Colonic mucosa (tissue), 4 donors: ENCODE measurements at regions not wholly inside any gene's neighbourhood (a gene's known extent, or its start where the extent isn't known, plus 50 kb on each side); places are given as distances from the start of the nearest gene placed in this dataset.

Experiments
- DNase-seq: peaks from one replicate; pipeline ENCODE4 v3.0.0-alpha.2; 2020
- H3K27ac ChIP-seq: fragments of 200-600 bp; one replicate; pipeline ENCODE4 v1.8.0; 2021
- H3K27me3 ChIP-seq: fragments of 200-600 bp; one replicate; pipeline ENCODE4 v1.8.0; 2021
- H3K36me3 ChIP-seq: fragments of 200-600 bp; one replicate; pipeline ENCODE4 v1.8.0; 2021
- H3K4me1 ChIP-seq: fragments of 200-600 bp; one replicate; pipeline ENCODE4 v1.8.0; 2021; ENCODE audit warnings: mild to moderate bottlenecking
- H3K4me3 ChIP-seq: fragments of 200-600 bp; one replicate; pipeline ENCODE4 v1.8.0; 2021
- H3K9ac ChIP-seq, 2 donors: one replicate each; pipeline ENCODE4 v1.7.0; 2013; ENCODE audit warnings: control low read depth in 2 of 2, low read depth in 2 of 2, low read length in 2 of 2
- H3K9me3 ChIP-seq: fragments of 200-600 bp; one replicate; pipeline ENCODE4 v1.8.0; 2021
- CTCF ChIP-seq: fragments of 200-600 bp; IDR thresholded peaks from one replicate; pipeline ENCODE4 v1.8.0; 2022; ENCODE audit warnings: antibody characterized with exemption, mild to moderate bottlenecking
- intact Hi-C: fragments of 100-400 bp; cut with DNase I; formaldehyde crosslinking; loops from one replicate; pipeline ENCODE4 v1.14.1; 2022
- donor health status: healthy.
- donor health status: DM: no; HTN: no; CAD: no.
- donor health status: DM: no; HTN: no; CAD: no.

- intact Hi-C loops = no loop called here
- Histone ChIP-seq H3K27me3 (no peaks in the 10 kb centered on the region), H3K27ac (no peak overlapping the region), H3K9me3 (no peaks in the 10 kb centered on the region), H3K36me3 (no peaks in the 10 kb centered on the region), H3K9ac (no peak overlapping the region), H3K4me1 (no peaks in the 10 kb centered on the region), H3K4me3 (no peak overlapping the region)
- no peak for TF ChIP-seq CTCF
- DNase-seq = no peak
Measured at GRCh38 chr3:124582196-124582595, 148.1 kb upstream of the UMPS start.

GRCh38 chr3:124582621-124583395 lies 147.4 kb upstream of the UMPS start:
- H3K4me3 ChIP-seq = no peak overlapping the region
- intact Hi-C loops = no loop called here
- DNase-seq = no peak
- no peaks in the 10 kb centered on the region for H3K4me1 ChIP-seq
- H3K36me3 ChIP-seq = no peaks in the 10 kb centered on the region
- no peaks in the 10 kb centered on the region for H3K27me3 ChIP-seq
- H3K27ac ChIP-seq = no peak overlapping the region
- TF ChIP-seq CTCF = no peak
- H3K9ac ChIP-seq = no peak overlapping the region
- no peaks in the 10 kb centered on the region for H3K9me3 ChIP-seq

GRCh38 chr3:124584245-124584551 lies 146.1 kb upstream of the UMPS start:
- H3K27ac ChIP-seq = no peak overlapping the region
- no peaks in the 10 kb centered on the region for H3K9me3 ChIP-seq
- H3K4me1 ChIP-seq = no peaks in the 10 kb centered on the region
- H3K36me3 ChIP-seq = no peaks in the 10 kb centered on the region
- H3K4me3 ChIP-seq = peak overlapping the region; percentile 41
- H3K9ac ChIP-seq = peak overlapping the region in 1 of 2 donors; percentile 2
- intact Hi-C loops = no loop called here
- H3K27me3 ChIP-seq = no peaks in the 10 kb centered on the region
- no peak for TF ChIP-seq CTCF
- DNase-seq = no peak

- Histone ChIP-seq H3K9ac (peak overlapping the region; percentile 52 to 62), H3K4me1 (no peaks in the 10 kb centered on the region)
Measured at GRCh38 chr3:124584552-124585391, 145.5 kb upstream of the UMPS start.

More at GRCh38 chr3:124584552-124585391, 145.5 kb upstream of the UMPS start:
- no peak overlapping the region for H3K27ac ChIP-seq
- H3K4me3 ChIP-seq = peak overlapping the region; percentile 41
- H3K36me3 ChIP-seq = no peaks in the 10 kb centered on the region
- no peak for TF ChIP-seq CTCF
- H3K9me3 ChIP-seq = no peaks in the 10 kb centered on the region
- peak; percentile 92 for DNase-seq
- no peaks in the 10 kb centered on the region for H3K27me3 ChIP-seq
- intact Hi-C loops = no loop called here
